HCT116 (cell line): ENCODE measurements at regions not wholly inside any gene's neighbourhood (a gene's known extent, or its start where the extent isn't known, plus 50 kb on each side); places are given as distances from the start of the nearest gene placed in this dataset.

ENCODE experiments used
- ATAC-seq: fragments of 200-7000 bp; cut with Tn5 transposase; 2 replicates; pipeline ENCODE4 v1.9.1; 2020; ENCODE audit warnings: mild to moderate bottlenecking, moderate library complexity
- BruUV-seq: library from RNA; stranded (reverse); fragments of 400-500 nt; replicated peaks from 2 replicates; lab custom pipeline; 2021; lab: Mats Ljungman, UMichigan
- CTCF ChIA-PET: fragments of 300-600 bp; sonication (Branson Sonifier 250); formaldehyde crosslinking; loops from one replicate; lab custom pipeline; 2021; ENCODE audit warnings: antibody characterized with exemption; lab: Charles Lee
- POLR2A ChIA-PET: fragments of 300-600, 350-600 bp; sonication (Branson Sonifier 250); formaldehyde crosslinking; loops from one replicate; lab custom pipeline; 2021; ENCODE audit warnings: antibody characterized with exemption; lab: Charles Lee
- RAD21 ChIA-PET, 2 experiments: fragments of 300-600 bp; sonication (Branson Sonifier 250); formaldehyde crosslinking; loops; one replicate each; lab custom pipeline; 2023; ENCODE audit warnings: low total read pairs in 2 of 2; ENCODE audit not compliant: uncharacterized antibody in 2 of 2, unreplicated experiment in 2 of 2, low non-redundant PET in 1 of 2; lab: Charles Lee
- DNase-seq: peaks from one replicate; pipeline ENCODE4 v3.0.0-alpha.2; 2010; ENCODE audit warnings: low read depth, low spot score
- H2AFZ ChIP-seq: fragments of 200-600 bp; shearing (Covaris generic), sonication (generic); 2 replicates; pipeline ENCODE4 v1.6.1; 2017; ENCODE audit warnings: low read depth, mixed run types, mixed read lengths, antibody characterized with exemption, low read length; ENCODE audit not compliant: poor library complexity, severe bottlenecking
- H3K27ac ChIP-seq: 2 replicates; pipeline ENCODE4 v1.5.1; 2012; ENCODE audit warnings: low read depth, low read length
- H3K27me3 ChIP-seq: fragments of 200-600 bp; sonication (generic); 2 replicates; pipeline ENCODE4 v1.6.1; 2016; ENCODE audit warnings: mixed run types, low read length, mixed read lengths; ENCODE audit not compliant: insufficient read depth
- H3K36me3 ChIP-seq, 2 experiments: fragments of 200-500 bp in 1 of 2; fragments of 200-600 bp in 1 of 2; sonication (Bioruptor generic) in 1 of 2; sonication (generic) in 1 of 2; 2 replicates each; pipeline versions ENCODE4 v1.5.1 to v1.6.1; 2014 to 2016; ENCODE audit warnings: low read length in 2 of 2, inconsistent platforms in 1 of 2, mixed read lengths in 1 of 2, mixed run types in 1 of 2; ENCODE audit not compliant: insufficient read depth in 2 of 2, control insufficient read depth in 1 of 2
- H3K4me1 ChIP-seq, 2 experiments: fragments of 200-600 bp in 1 of 2; sonication (generic) in 1 of 2; 2 replicates each; pipeline versions ENCODE4 v1.5.1 to v1.6.1; 2012 to 2017; ENCODE audit warnings: low read length in 2 of 2, inconsistent platforms in 1 of 2, mild to moderate bottlenecking in 1 of 2, mixed read lengths in 1 of 2, mixed run types in 1 of 2, moderate library complexity in 1 of 2; ENCODE audit not compliant: insufficient read depth in 2 of 2, control insufficient read depth in 1 of 2
- H3K4me2 ChIP-seq: fragments of 200-600 bp; sonication (generic); 2 replicates; pipeline ENCODE4 v1.6.1; 2017; ENCODE audit warnings: mixed run types, low read length, mixed read lengths
- H3K4me3 ChIP-seq, 2 experiments: fragments of 200-600 bp in 1 of 2; sonication (generic) in 1 of 2; replicated peaks in 1 of 2; 2 replicates each; pipeline ENCODE4 v1.5.1; 2011 to 2016; ENCODE audit warnings: low read length in 2 of 2, control low read depth in 1 of 2, low read depth in 1 of 2, mild to moderate bottlenecking in 1 of 2, mixed read lengths in 1 of 2, mixed run types in 1 of 2
- H3K79me2 ChIP-seq: fragments of 200-600 bp; sonication (generic); 2 replicates; pipeline ENCODE4 v1.6.1; 2017; ENCODE audit warnings: mild to moderate bottlenecking, mixed run types, low read length, moderate library complexity, mixed read lengths; ENCODE audit not compliant: insufficient read depth
- H3K9ac ChIP-seq: fragments of 200-600 bp; sonication (generic); 2 replicates; pipeline ENCODE4 v1.6.1; 2016; ENCODE audit warnings: low read length, mixed read lengths
- H3K9me2 ChIP-seq: fragments of 200-600 bp; sonication (generic), shearing (Covaris generic); 2 replicates; pipeline ENCODE4 v1.6.1; 2017; ENCODE audit warnings: mixed run types, mild to moderate bottlenecking, moderate library complexity; ENCODE audit not compliant: insufficient read depth
- H3K9me3 ChIP-seq, 2 experiments: fragments of 200-500 bp in 1 of 2; fragments of 200-600 bp in 1 of 2; sonication (Bioruptor generic) in 1 of 2; sonication (generic) in 1 of 2; 2 replicates each; pipeline ENCODE4 v1.6.1; 2014 to 2017; ENCODE audit warnings: low read length in 2 of 2, mixed read lengths in 2 of 2, inconsistent platforms in 1 of 2, low read depth in 1 of 2, mild to moderate bottlenecking in 1 of 2, mixed run types in 1 of 2, moderate library complexity in 1 of 2; ENCODE audit not compliant: control insufficient read depth in 1 of 2, insufficient read depth in 1 of 2
- H4K20me1 ChIP-seq: fragments of 200-600 bp; sonication (generic), shearing (Covaris generic); 2 replicates; pipeline ENCODE4 v1.6.1; 2017; ENCODE audit warnings: mixed run types, mild to moderate bottlenecking, moderate library complexity; ENCODE audit not compliant: insufficient read depth
- ATF3 ChIP-seq: IDR thresholded peaks from 2 replicates; pipeline ENCODE4 v1.6.1; 2012
- CEBPB ChIP-seq: IDR thresholded peaks from 2 replicates; pipeline ENCODE4 v1.6.1; 2012; ENCODE audit warnings: low read depth
- CTCF ChIP-seq, 3 experiments: fragments of 200-600 bp in 1 of 3; sonication (generic) in 1 of 3; IDR thresholded peaks in 2 of 3; conservative IDR thresholded peaks in 1 of 3; 2 replicates each; pipeline ENCODE4 v1.5.1; 2012 to 2017; ENCODE audit warnings: low read depth in 2 of 3, low read length in 2 of 3, antibody characterized with exemption in 1 of 3, borderline replicate concordance in 1 of 3, control low read depth in 1 of 3, mild to moderate bottlenecking in 1 of 3, mixed read lengths in 1 of 3, mixed run types in 1 of 3, moderate library complexity in 1 of 3; ENCODE audit not compliant: insufficient read depth in 1 of 3
- ELF1 ChIP-seq: IDR thresholded peaks from 2 replicates; pipeline ENCODE4 v1.6.1; 2012; ENCODE audit warnings: low read depth, borderline replicate concordance
- EZH2 ChIP-seq: fragments of 200-600 bp; sonication (generic); IDR thresholded peaks from 2 replicates; pipeline ENCODE4 v1.6.1; 2017; ENCODE audit warnings: antibody characterized with exemption, mixed run types
- EZH2phosphoT487 ChIP-seq: fragments of 200-600 bp; IDR thresholded peaks from 2 replicates; pipeline ENCODE4 v1.6.1; 2018; ENCODE audit warnings: antibody characterized with exemption, borderline replicate concordance
- FOSL1 ChIP-seq: IDR thresholded peaks from 2 replicates; pipeline ENCODE4 v1.6.1; 2012; ENCODE audit warnings: low read depth
- JUND ChIP-seq: IDR thresholded peaks from 2 replicates; pipeline ENCODE4 v1.6.1; 2012
- MAX ChIP-seq: IDR thresholded peaks from 2 replicates; pipeline ENCODE4 v1.6.1; 2012
- POLR2AphosphoS5 ChIP-seq: IDR thresholded peaks from 2 replicates; pipeline ENCODE4 v1.6.1; 2011; ENCODE audit warnings: mild to moderate bottlenecking, low read depth, low read length, moderate library complexity
- RAD21 ChIP-seq: IDR thresholded peaks from 2 replicates; pipeline ENCODE4 v1.6.1; 2012; ENCODE audit warnings: low read depth, mild to moderate bottlenecking
- SP1 ChIP-seq: IDR thresholded peaks from 2 replicates; pipeline ENCODE4 v1.6.1; 2012; ENCODE audit warnings: low read depth
- TCF7L2 ChIP-seq: IDR thresholded peaks from 2 replicates; pipeline ENCODE4 v1.7.0; 2011; ENCODE audit warnings: borderline replicate concordance, inconsistent platforms; ENCODE audit not compliant: insufficient read depth, insufficient read length; ENCODE audit errors: extremely low read depth
- YY1 ChIP-seq: IDR thresholded peaks from 2 replicates; pipeline ENCODE4 v1.6.1; 2011; ENCODE audit warnings: low read length, low read depth, moderate library complexity, mild to moderate bottlenecking; ENCODE audit not compliant: insufficient replicate concordance; ENCODE audit errors: extremely low read depth
- ZBTB33 ChIP-seq: IDR thresholded peaks from 2 replicates; pipeline ENCODE4 v1.6.1; 2011; ENCODE audit warnings: mild to moderate bottlenecking, low read length, moderate library complexity; ENCODE audit not compliant: insufficient replicate concordance; ENCODE audit errors: extremely low read depth
- ZFX ChIP-seq: fragments of 450-650 bp; IDR thresholded peaks from 2 replicates; pipeline ENCODE4 v1.6.1; 2017
- ZNF274 ChIP-seq: fragments of 200-500 bp; sonication (Bioruptor generic); IDR thresholded peaks from 2 replicates; pipeline ENCODE4 v1.6.1; 2014; ENCODE audit warnings: mild to moderate bottlenecking, low read depth, low read length, inconsistent platforms
- intact Hi-C: fragments of 100-400 bp; cut with micrococcal nuclease; formaldehyde crosslinking; loops from 2 replicates; pipeline ENCODE4 v1.10.0; 2022

- Histone ChIP-seq H4K20me1 (no peaks in the 10 kb centered on the region), H2AFZ (no peak overlapping the region), H3K9me3 (peaks cover 8 to 15% of the 10 kb centered on the region in 2 experiments; a peak in 2 of 4 replicates), H3K9me2 (no peaks in the 10 kb centered on the region), H3K36me3 (no peaks in the 10 kb centered on the region), H3K79me2 (no peaks in the 10 kb centered on the region), H3K9ac (no peak overlapping the region), H3K4me3 (no peak overlapping the region), H3K4me2 (no peak overlapping the region), H3K4me1 (no peaks in the 10 kb centered on the region), H3K27ac (no peak overlapping the region), H3K27me3 (no peaks in the 10 kb centered on the region)
- RAD21 ChIA-PET = no interaction called here
- ATAC-seq = no peak
- intact Hi-C loops = no loop called here
- DNase-seq = no peak
- CTCF ChIA-PET = no interaction called here
- POLR2A ChIA-PET = no interaction called here
- no TSS peak for BruUV-seq
- no peak for TF ChIP-seq RAD21
- no peak for TF ChIP-seq TCF7L2
- TF ChIP-seq EZH2phosphoT487 = no peak
- TF ChIP-seq FOSL1 = no peak
- no peak for TF ChIP-seq ZNF274
- no peak for TF ChIP-seq EZH2
- TF ChIP-seq YY1 = no peak
- TF ChIP-seq POLR2AphosphoS5 = no peak
- TF ChIP-seq SP1 = no peak
- TF ChIP-seq ELF1 = no peak
- no peak for TF ChIP-seq JUND
Measured at GRCh38 chr4:43959976-43960375, 488.6 kb downstream of the KCTD8 start.

- Histone ChIP-seq H3K9me2 (no peaks in the 10 kb centered on the region), H3K4me2 (no peak overlapping the region), H3K79me2 (no peaks in the 10 kb centered on the region), H3K27me3 (no peaks in the 10 kb centered on the region), H3K9me3 (peaks cover 6 to 17% of the 10 kb centered on the region in 2 experiments; a peak in 2 of 4 replicates), H3K4me1 (no peaks in the 10 kb centered on the region), H4K20me1 (no peaks in the 10 kb centered on the region), H3K27ac (no peak overlapping the region), H3K9ac (no peak overlapping the region), H3K36me3 (no peaks in the 10 kb centered on the region), H3K4me3 (no peak overlapping the region), H2AFZ (no peak overlapping the region)
- intact Hi-C loops = no loop called here
- ChIA-PET POLR2A (no interaction called here), CTCF (no interaction called here), RAD21 (no interaction called here)
- no peak for ATAC-seq
- DNase-seq = no peak
- BruUV-seq = no TSS peak
- no peak for TF ChIP-seq JUND
- no peak for TF ChIP-seq TCF7L2
- no peak for TF ChIP-seq MAX
- TF ChIP-seq ATF3 = no peak
- no peak for TF ChIP-seq ZFX
- TF ChIP-seq FOSL1 = no peak
- TF ChIP-seq EZH2 = no peak
- TF ChIP-seq ELF1 = no peak
- TF ChIP-seq ZBTB33 = no peak
- no peak for TF ChIP-seq CEBPB
- TF ChIP-seq ZNF274 = no peak
- TF ChIP-seq CTCF (IDR thresholded peaks at IDR 0.05 in 2 of 3, conservative IDR thresholded peaks at IDR 0.05 in 1 of 3; ENCODE audit: borderline replicate concordance in 1 of 3, insufficient read depth in 1 of 3, low read depth in 2 of 3, low read length in 2 of 3) = no peak
Measured at GRCh38 chr4:43968011-43968410, 480.6 kb downstream of the KCTD8 start.
